HepG2 (cell line): ENCODE measurements at regions not wholly inside any gene's neighbourhood (a gene's known extent, or its start where the extent isn't known, plus 50 kb on each side); places are given as distances from the start of the nearest gene placed in this dataset.

ENCODE experiments used
- ARHGAP35 ChIP-seq: sonication (generic); formaldehyde crosslinking; IDR thresholded peaks from 2 replicates; pipeline ENCODE4 v1.9.0; 2022; ENCODE audit warnings: mild to moderate bottlenecking, inconsistent platforms, moderate library complexity, missing genetic modification reagents, borderline replicate concordance
- HCFC1 ChIP-seq: fragments of 150-350 bp; IDR thresholded peaks from 2 replicates; pipeline ENCODE4 v1.6.1; 2014; ENCODE audit warnings: low read depth, low read length
- PAF1 ChIP-seq: IDR thresholded peaks from 2 replicates; pipeline ENCODE4 v1.6.1; 2016; ENCODE audit warnings: missing genetic modification reagents, missing compliant biosample characterization
- RFX5 ChIP-seq: IDR thresholded peaks from 2 replicates; pipeline ENCODE4 v1.6.1; 2011; ENCODE audit warnings: low read depth, low read length, improper control_type of control experiment
- TF ChIP-seq, protein P1 (sequence below): sonication (generic); formaldehyde crosslinking; IDR thresholded peaks from 2 replicates; pipeline ENCODE4 v1.5.0; 2020; ENCODE audit warnings: mild to moderate bottlenecking, missing genetic modification reagents, moderate library complexity

DNA sequence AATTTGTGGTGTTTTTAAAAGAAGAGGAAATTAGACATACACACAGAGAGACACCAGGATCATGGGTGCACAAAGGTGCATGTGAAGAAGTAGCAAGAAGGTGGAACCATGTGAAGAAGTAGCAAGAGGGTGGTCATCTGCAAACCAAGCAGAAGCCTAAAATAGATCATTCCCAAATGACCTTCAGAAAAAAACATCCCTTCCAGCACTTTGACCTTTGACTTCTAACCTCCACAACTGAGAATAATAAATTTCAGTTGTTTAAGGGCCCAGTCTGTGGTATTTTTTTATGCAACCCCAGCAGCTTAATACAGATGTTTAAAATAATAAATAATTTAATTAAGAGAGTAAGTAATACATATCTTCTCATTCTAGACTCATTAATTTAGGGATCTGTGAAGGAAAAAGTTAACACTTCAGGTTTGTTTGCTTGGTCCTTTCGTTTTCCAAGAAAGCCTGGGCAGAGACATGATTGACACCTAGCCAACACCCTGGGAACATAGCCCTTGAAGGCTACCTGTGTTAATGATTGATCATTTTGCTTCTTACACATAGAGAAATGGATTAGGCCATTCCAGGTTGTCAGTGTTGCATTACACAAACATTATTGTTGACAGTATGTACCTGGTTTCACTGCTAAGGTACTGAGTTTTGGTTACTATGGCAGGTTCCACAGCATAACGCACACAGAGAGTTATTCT, 1331.2 kb upstream of the GBE1 start:
- no peak for TF ChIP-seq ARHGAP35 (CRISPR knock-in tag)
- TF ChIP-seq, protein P1, sequence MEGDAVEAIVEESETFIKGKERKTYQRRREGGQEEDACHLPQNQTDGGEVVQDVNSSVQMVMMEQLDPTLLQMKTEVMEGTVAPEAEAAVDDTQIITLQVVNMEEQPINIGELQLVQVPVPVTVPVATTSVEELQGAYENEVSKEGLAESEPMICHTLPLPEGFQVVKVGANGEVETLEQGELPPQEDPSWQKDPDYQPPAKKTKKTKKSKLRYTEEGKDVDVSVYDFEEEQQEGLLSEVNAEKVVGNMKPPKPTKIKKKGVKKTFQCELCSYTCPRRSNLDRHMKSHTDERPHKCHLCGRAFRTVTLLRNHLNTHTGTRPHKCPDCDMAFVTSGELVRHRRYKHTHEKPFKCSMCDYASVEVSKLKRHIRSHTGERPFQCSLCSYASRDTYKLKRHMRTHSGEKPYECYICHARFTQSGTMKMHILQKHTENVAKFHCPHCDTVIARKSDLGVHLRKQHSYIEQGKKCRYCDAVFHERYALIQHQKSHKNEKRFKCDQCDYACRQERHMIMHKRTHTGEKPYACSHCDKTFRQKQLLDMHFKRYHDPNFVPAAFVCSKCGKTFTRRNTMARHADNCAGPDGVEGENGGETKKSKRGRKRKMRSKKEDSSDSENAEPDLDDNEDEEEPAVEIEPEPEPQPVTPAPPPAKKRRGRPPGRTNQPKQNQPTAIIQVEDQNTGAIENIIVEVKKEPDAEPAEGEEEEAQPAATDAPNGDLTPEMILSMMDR (CRISPR knock-in tag) = no peak
- TF ChIP-seq PAF1 = no peak
- TF ChIP-seq HCFC1 = no peak
- no peak for TF ChIP-seq RFX5
